ENCODE measurements at regions not wholly inside any gene's neighbourhood (a gene's known extent, or its start where the extent isn't known, plus 50 kb on each side); places are given as distances from the start of the nearest gene placed in this dataset.
A peak's percentile ranks its signal among the peaks of the same experiment; 100 is the strongest.

- Histone ChIP-seq H3K36me3 (no peaks in the 10 kb centered on the region), H3K27ac (no peak overlapping the region), H3K9me3 (no peaks in the 10 kb centered on the region), H3K4me1 (no peaks in the 10 kb centered on the region), H3K4me3 (no peak overlapping the region), H3K27me3 (no peaks in the 10 kb centered on the region)
- intact Hi-C loops (cut with DNase I; ENCODE audit: low total_unique reads), result no loop called here
- no peak for DNase-seq
- no peak for TF ChIP-seq CTCF (IDR thresholded peaks at IDR 0.05)
Measured at GRCh38 chr10:10630782-10631181, 386.9 kb upstream of the CELF2 start.

- TF ChIP-seq CTCF (IDR thresholded peaks at IDR 0.05), result no peak
- intact Hi-C loops (cut with DNase I; ENCODE audit: low total_unique reads), result no loop called here
- peaks cover 0 to 50% (median 34%) of the 10 kb centered on the region in 4 donors for H3K4me1 ChIP-seq
- no peak overlapping the region for H3K4me3 ChIP-seq
- H3K27ac ChIP-seq, result peak overlapping the region; percentile 65 to 74
- H3K9me3 ChIP-seq, result no peaks in the 10 kb centered on the region
- H3K36me3 ChIP-seq, result no peaks in the 10 kb centered on the region
- no peak for DNase-seq
- H3K27me3 ChIP-seq, result no peaks in the 10 kb centered on the region
Measured at GRCh38 chr10:10642189-10642588, 375.5 kb upstream of the CELF2 start.

- Histone ChIP-seq H3K27ac (peak overlapping the region; percentile 65 to 74), H3K9me3 (no peaks in the 10 kb centered on the region), H3K36me3 (no peaks in the 10 kb centered on the region), H3K4me3 (no peak overlapping the region), H3K4me1 (peaks cover 0 to 50% (median 34%) of the 10 kb centered on the region in 4 donors), H3K27me3 (no peaks in the 10 kb centered on the region)
- intact Hi-C loops (cut with DNase I; ENCODE audit: low total_unique reads), result no loop called here
- DNase-seq, result peak; percentile 90 to 91
- TF ChIP-seq CTCF (IDR thresholded peaks at IDR 0.05), result no peak
Measured at GRCh38 chr10:10642751-10643150, 374.9 kb upstream of the CELF2 start.

- DNase-seq, result peak in 1 of 2 donors; percentile 35
- Histone ChIP-seq H3K27ac (peak overlapping the region; percentile 65 to 74), H3K27me3 (no peaks in the 10 kb centered on the region), H3K4me3 (no peak overlapping the region), H3K4me1 (peaks cover 0 to 50% (median 34%) of the 10 kb centered on the region in 4 donors), H3K36me3 (no peaks in the 10 kb centered on the region), H3K9me3 (no peaks in the 10 kb centered on the region)
- intact Hi-C loops (cut with DNase I; ENCODE audit: low total_unique reads), result no loop called here
- TF ChIP-seq CTCF (IDR thresholded peaks at IDR 0.05), result no peak
Measured at GRCh38 chr10:10644008-10644646, 373.5 kb upstream of the CELF2 start.

- DNase-seq, result no peak
- Histone ChIP-seq H3K9me3 (no peaks in the 10 kb centered on the region), H3K27ac (peak overlapping the region; percentile 65 to 74), H3K36me3 (no peaks in the 10 kb centered on the region), H3K4me3 (no peak overlapping the region), H3K4me1 (peaks cover 0 to 50% (median 34%) of the 10 kb centered on the region in 4 donors), H3K27me3 (no peaks in the 10 kb centered on the region)
- no peak for TF ChIP-seq CTCF (IDR thresholded peaks at IDR 0.05)
- intact Hi-C loops (cut with DNase I; ENCODE audit: low total_unique reads), result no loop called here
Measured at GRCh38 chr10:10644676-10645385, 372.8 kb upstream of the CELF2 start.

All from tibial artery (tissue), 4 donors.